Ovary (tissue), 7 donors: ENCODE measurements at regions not wholly inside any gene's neighbourhood (a gene's known extent, or its start where the extent isn't known, plus 50 kb on each side); places are given as distances from the start of the nearest gene placed in this dataset. TPM values are rescaled to one million over a fixed set of nuclear protein-coding genes. Genes with fewer than 3 reads are reported as not detected.
"Not testable (repeated sequence)": the region's sequence is repeated elsewhere in the genome, so short reads cannot be mapped to it uniquely, and the experiment has no call there.

ENCODE experiments used
- DNase-seq, 5 donors: peaks; one replicate each; pipeline ENCODE4 v3.0.0-alpha.2; 2019 to 2020
- H3K27ac ChIP-seq, 2 donors: fragments of 200-600 bp; one replicate each; pipeline versions ENCODE4 v1.5.1 to v1.8.0; 2019 to 2022
- H3K27me3 ChIP-seq: fragments of 200-600 bp; one replicate; pipeline ENCODE4 v1.8.0; 2022
- H3K36me3 ChIP-seq: fragments of 200-600 bp; sonication (generic); one replicate; pipeline ENCODE4 v1.5.1; 2019
- H3K4me1 ChIP-seq: one replicate; pipeline ENCODE4 v1.8.1; 2013; ENCODE audit warnings: mild to moderate bottlenecking, moderate library complexity; ENCODE audit not compliant: insufficient read depth
- H3K4me3 ChIP-seq: fragments of 200-600 bp; sonication (generic); one replicate; pipeline ENCODE4 v1.5.1; 2017
- H3K9me3 ChIP-seq, 2 donors: fragments of 200-600 bp in 1 of 2; sonication (generic) in 1 of 2; one replicate each; pipeline versions ENCODE4 v1.5.1 to v1.8.1; 2013 to 2019; ENCODE audit warnings: mild to moderate bottlenecking in 1 of 2, moderate library complexity in 1 of 2
- CTCF ChIP-seq, 3 donors: fragments of 450-650 bp in 2 of 3; fragments of 200-600 bp in 1 of 3; IDR thresholded peaks; one replicate each; pipeline versions ENCODE4 v1.5.1 to v1.8.0; 2016 to 2022; ENCODE audit warnings: antibody characterized with exemption in 3 of 3, mild to moderate bottlenecking in 1 of 3
- EP300 ChIP-seq: sonication (generic); formaldehyde crosslinking; IDR thresholded peaks from one replicate; pipeline ENCODE4 v1.6.1; 2017; ENCODE audit warnings: antibody characterized with exemption
- POLR2A ChIP-seq: fragments of 450-650 bp; IDR thresholded peaks from one replicate; pipeline ENCODE4 v1.6.1; 2017; ENCODE audit warnings: antibody characterized with exemption, mild to moderate bottlenecking, moderate library complexity
- WGBS, 3 donors: extraction: QIAGEN DNeasy Blood & Tissue Kit in 1 of 3; methylation state at CpG; one replicate each; pipeline versions ENCODE4 v1.1.5 to v1.1.7; 2013 to 2017; 5-methylcytosine and 5-hydroxymethylcytosine counted together
- intact Hi-C, 4 donors: fragments of 100-400 bp; cut with DNase I; formaldehyde crosslinking; loops; one replicate each; pipeline versions ENCODE4 v1.11.0 to v1.15.1; 2022 to 2023
- small RNA-seq: library from RNA; depleted of rRNA; stranded (forward); fragments of <200 nt; gene quantifications from one replicate; pipeline ENCODE3, GENCODE V24; 2016
- donor health status: DM: no; HTN: no; CAD: no; lungs with moderate emphysema.
- donor health status: DM: no; HTN: no; CAD: no.
- donor health status: Bipolar disorder and iron deficiency.
- donor health status: DM: no; HTN: no; CAD: no.
- donor health status: DM: yes; HTN: yes; CAD: no.

- no peak for DNase-seq
- Histone ChIP-seq H3K9me3 (no peaks in the 10 kb centered on the region), H3K4me1 (no peaks in the 10 kb centered on the region), H3K36me3 (no peaks in the 10 kb centered on the region), H3K27ac (no peak overlapping the region), H3K4me3 (no peak overlapping the region), H3K27me3 (no peaks in the 10 kb centered on the region)
- 79 to 80% (median 79%) methylated on average over 9 of the region's 9 CpGs for WGBS, 3 donors
- TF ChIP-seq POLR2A (no peak), CTCF (IDR thresholded peaks at IDR 0.05) (no peak), EP300 (no peak)
- intact Hi-C loops: no loop called here
These were observed 59.4 kb upstream of the XPO1 start for GRCh38 chr2:61597300-61598289.

- H3K9me3 ChIP-seq, intact Hi-C loops, H3K27me3 ChIP-seq, H3K36me3 ChIP-seq, DNase-seq, H3K4me1 ChIP-seq, H3K4me3 ChIP-seq, H3K27ac ChIP-seq: not testable (repeated sequence)
- 86 to 89% (median 88%) methylated on average over 7 of the region's 7 CpGs for WGBS, 3 donors
These were observed 56.0 kb upstream of the XPO1 start for GRCh38 chr2:61594201-61594600.

- intact Hi-C loops, H3K4me3 ChIP-seq, DNase-seq, H3K4me1 ChIP-seq, H3K36me3 ChIP-seq, H3K27ac ChIP-seq, H3K27me3 ChIP-seq, H3K9me3 ChIP-seq: not testable (repeated sequence)
- WGBS, 3 donors: 70 to 79% (median 74%) methylated on average over 3 of the region's 3 CpGs
These were observed 55.5 kb upstream of the XPO1 start for GRCh38 chr2:61593648-61594047.

- no peaks in the 10 kb centered on the region for H3K36me3 ChIP-seq
- no peak for DNase-seq
- intact Hi-C loops: no loop called here
These were observed 52.1 kb upstream of the XPO1 start for GRCh38 chr2:61590214-61590613.

GRCh38 chr2:61588566-61588965, 50.4 kb upstream of the XPO1 start:
- Histone ChIP-seq H3K4me1 (no peaks in the 10 kb centered on the region), H3K4me3 (no peak overlapping the region), H3K36me3 (no peaks in the 10 kb centered on the region), H3K9me3 (no peaks in the 10 kb centered on the region), H3K27ac (no peak overlapping the region), H3K27me3 (no peaks in the 10 kb centered on the region)
- intact Hi-C loops: no loop called here
- no peak for DNase-seq
- WGBS, 3 donors: 48 to 94% (median 87%) methylated on average over 2 of the region's 2 CpGs
- TF ChIP-seq EP300 (no peak), POLR2A (no peak), CTCF (IDR thresholded peaks at IDR 0.05) (no peak)

More at GRCh38 chr2:61590214-61590613, 52.1 kb upstream of the XPO1 start:
- no peak overlapping the region for H3K4me3 ChIP-seq
- H3K27me3 ChIP-seq: no peaks in the 10 kb centered on the region
- no peaks in the 10 kb centered on the region for H3K4me1 ChIP-seq
- H3K27ac ChIP-seq: no peak overlapping the region
- no peaks in the 10 kb centered on the region for H3K9me3 ChIP-seq
- TF ChIP-seq EP300 (no peak), POLR2A (no peak), CTCF (IDR thresholded peaks at IDR 0.05) (no peak)
- WGBS, 3 donors: 90 to 94% (median 93%) methylated on average over 2 of the region's 2 CpGs

Small RNA genes in the stretch of these regions (small RNA-seq; reads per million reads assigned to genes)
- gene RNU6-1145P: not detected
- gene RPS29P10: not detected
